Neutrophil (primary cell): ENCODE measurements at regions not wholly inside any gene's neighbourhood (a gene's known extent, or its start where the extent isn't known, plus 50 kb on each side); places are given as distances from the start of the nearest gene placed in this dataset.

ENCODE experiments used
- H3K27ac ChIP-seq: fragments of 200-600 bp; sonication (generic); 2 replicates; pipeline ENCODE4 v1.5.1; 2016; ENCODE audit warnings: mild to moderate bottlenecking, moderate library complexity
- H3K27me3 ChIP-seq: fragments of 200-600 bp; sonication (generic); 2 replicates; pipeline ENCODE4 v1.6.0; 2016; ENCODE audit warnings: mild to moderate bottlenecking
- H3K36me3 ChIP-seq: fragments of 200-600 bp; sonication (generic); 2 replicates; pipeline ENCODE4 v1.5.1; 2017
- H3K4me1 ChIP-seq, 2 experiments: fragments of 200-600 bp in 1 of 2; sonication (generic) in 1 of 2; 1 replicate in 1 of 2; 2 replicates in 1 of 2; pipeline versions ENCODE4 v1.5.1 to v1.6.1; 2013 to 2016; ENCODE audit warnings: low read depth in 1 of 2, low read length in 1 of 2, mild to moderate bottlenecking in 1 of 2, moderate library complexity in 1 of 2; ENCODE audit not compliant: control insufficient read depth in 1 of 2, insufficient read depth in 1 of 2
- H3K4me3 ChIP-seq, 2 experiments: fragments of 200-600 bp in 1 of 2; sonication (generic) in 1 of 2; 1 replicate in 1 of 2; 2 replicates in 1 of 2; pipeline ENCODE4 v1.5.1; 2013 to 2016; ENCODE audit warnings: low read depth in 1 of 2, low read length in 1 of 2, mild to moderate bottlenecking in 1 of 2, moderate library complexity in 1 of 2
- H3K9me3 ChIP-seq: fragments of 200-600 bp; sonication (generic); 2 replicates; pipeline ENCODE4 v1.5.1; 2016
- CTCF ChIP-seq: fragments of 200-600 bp; sonication (generic); IDR thresholded peaks from 2 replicates; pipeline ENCODE4 v1.5.1; 2016; ENCODE audit warnings: antibody characterized with exemption

- no peak overlapping the region for H3K4me3 ChIP-seq
- peaks cover 25% of the 10 kb centered on the region for H3K27me3 ChIP-seq
- H3K9me3 ChIP-seq, result no peaks in the 10 kb centered on the region
- H3K27ac ChIP-seq, result no peak overlapping the region
- no peaks in the 10 kb centered on the region for H3K4me1 ChIP-seq
- H3K36me3 ChIP-seq, result no peaks in the 10 kb centered on the region
- TF ChIP-seq CTCF, result no peak
Observed at GRCh38 chr2:236665572-236666118, 96.0 kb downstream of the ACKR3 start.

DNA sequence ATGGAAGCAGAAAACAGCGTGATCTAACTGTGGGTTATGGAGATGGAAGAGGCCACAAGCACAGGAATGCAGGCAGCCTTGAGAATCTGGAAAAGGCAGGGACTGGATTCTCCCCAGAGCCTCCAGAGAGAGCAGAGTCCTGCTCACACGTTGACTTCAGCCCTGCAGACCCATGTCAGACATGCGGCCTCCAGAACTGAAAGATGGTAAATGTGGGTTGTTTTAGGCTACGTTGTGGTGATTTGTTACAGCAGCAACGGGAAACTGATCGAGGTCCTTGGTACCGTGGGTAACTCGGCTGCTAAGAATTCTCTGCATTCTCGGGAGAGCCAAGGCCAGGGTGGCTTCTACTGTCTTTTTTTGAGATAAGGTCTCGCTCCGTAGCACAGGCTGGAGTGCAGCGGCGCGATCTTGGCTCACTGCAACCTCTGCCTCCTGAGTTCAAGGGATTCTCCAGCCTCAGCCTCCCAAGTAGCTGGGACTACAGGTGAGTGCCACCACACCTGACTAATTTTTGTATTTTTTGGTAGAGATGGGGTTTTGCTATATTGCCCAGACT is 97.1 kb downstream of the ACKR3 start:
- no peak overlapping the region for H3K27ac ChIP-seq
- H3K36me3 ChIP-seq, result no peaks in the 10 kb centered on the region
- no peak for TF ChIP-seq CTCF
- peaks cover 15% of the 10 kb centered on the region for H3K27me3 ChIP-seq
- H3K9me3 ChIP-seq, result no peaks in the 10 kb centered on the region
- no peaks in the 10 kb centered on the region for H3K4me1 ChIP-seq
- no peak overlapping the region for H3K4me3 ChIP-seq

GRCh38 chr2:236667526-236667925 is 97.9 kb downstream of the ACKR3 start:
- no peaks in the 10 kb centered on the region for H3K36me3 ChIP-seq
- H3K4me3 ChIP-seq, result no peak overlapping the region
- H3K27me3 ChIP-seq, result peaks cover 9% of the 10 kb centered on the region
- no peak overlapping the region for H3K27ac ChIP-seq
- no peaks in the 10 kb centered on the region for H3K4me1 ChIP-seq
- H3K9me3 ChIP-seq, result no peaks in the 10 kb centered on the region
- TF ChIP-seq CTCF, result no peak

DNA sequence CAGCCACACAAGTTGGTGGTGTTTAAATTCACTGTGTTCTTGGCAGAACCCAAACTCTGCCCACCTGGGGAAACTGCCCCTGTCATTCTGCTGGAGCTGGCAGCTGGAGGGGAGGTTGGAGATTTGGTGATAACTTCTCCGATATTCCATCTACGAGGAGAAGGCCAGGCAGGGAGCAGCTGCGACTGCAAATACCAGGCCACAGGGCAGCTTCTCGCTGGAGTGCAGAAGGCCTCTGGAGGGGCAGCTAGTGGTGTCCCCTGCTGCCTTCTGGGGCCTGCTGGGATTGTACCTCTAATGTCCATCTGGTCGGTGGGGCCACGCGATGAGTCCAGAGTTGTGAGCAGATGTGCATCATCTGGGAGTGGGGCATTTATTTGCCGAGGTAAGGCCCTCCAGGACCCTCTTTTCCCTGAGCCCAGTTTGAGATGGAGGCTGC is 98.9 kb downstream of the ACKR3 start:
- Histone ChIP-seq H3K4me1 (no peaks in the 10 kb centered on the region), H3K36me3 (no peaks in the 10 kb centered on the region), H3K27me3 (peaks cover 6% of the 10 kb centered on the region), H3K9me3 (no peaks in the 10 kb centered on the region), H3K4me3 (no peak overlapping the region), H3K27ac (no peak overlapping the region)
- no peak for TF ChIP-seq CTCF

- Histone ChIP-seq H3K9me3 (no peaks in the 10 kb centered on the region), H3K27ac (no peak overlapping the region), H3K27me3 (peaks cover 17% of the 10 kb centered on the region), H3K4me1 (no peaks in the 10 kb centered on the region), H3K4me3 (no peak overlapping the region), H3K36me3 (no peaks in the 10 kb centered on the region)
- TF ChIP-seq CTCF, result no peak
Observed at GRCh38 chr2:236670235-236670620, 100.6 kb downstream of the ACKR3 start.
